ENCODE measurements at regions not wholly inside any gene's neighbourhood (a gene's known extent, or its start where the extent isn't known, plus 50 kb on each side); places are given as distances from the start of the nearest gene placed in this dataset.

DNA sequence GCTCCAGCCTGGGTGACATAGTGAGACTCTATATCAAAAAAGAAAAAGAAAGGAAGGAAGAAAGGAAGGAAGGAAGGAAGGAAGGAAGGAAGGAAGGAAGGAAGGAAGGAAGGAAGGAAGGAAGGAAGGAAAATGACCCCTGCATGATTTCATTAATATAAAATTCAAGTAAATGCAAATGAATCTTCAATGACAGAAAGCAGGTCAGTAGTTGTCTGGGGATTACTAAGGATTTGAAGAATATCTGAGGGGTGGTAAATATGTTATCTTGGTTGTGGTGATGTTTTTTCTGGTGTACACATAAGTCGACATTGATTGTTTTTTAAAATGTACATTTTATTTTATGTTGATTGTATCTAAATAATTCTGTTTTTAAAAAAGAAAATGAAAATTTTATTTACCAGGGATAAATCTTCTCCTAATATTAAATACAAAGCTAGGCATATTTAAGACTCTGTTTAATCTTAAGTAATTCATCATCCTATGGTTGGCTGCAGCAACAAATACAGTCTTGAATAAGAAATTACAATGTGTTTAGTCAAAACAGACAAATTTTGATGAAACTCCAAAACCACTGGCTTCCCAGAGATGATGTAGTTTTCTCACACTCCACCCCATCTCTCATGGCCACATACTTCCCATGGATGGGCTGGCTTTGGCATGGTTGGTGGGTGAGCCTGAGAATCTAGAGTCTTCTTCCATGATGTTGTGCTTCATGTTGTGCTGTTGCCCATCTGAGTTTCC, 314.7 kb upstream of the REG3G start:
- DNase-seq (ENCODE audit: low read depth), result no peak

DNA sequence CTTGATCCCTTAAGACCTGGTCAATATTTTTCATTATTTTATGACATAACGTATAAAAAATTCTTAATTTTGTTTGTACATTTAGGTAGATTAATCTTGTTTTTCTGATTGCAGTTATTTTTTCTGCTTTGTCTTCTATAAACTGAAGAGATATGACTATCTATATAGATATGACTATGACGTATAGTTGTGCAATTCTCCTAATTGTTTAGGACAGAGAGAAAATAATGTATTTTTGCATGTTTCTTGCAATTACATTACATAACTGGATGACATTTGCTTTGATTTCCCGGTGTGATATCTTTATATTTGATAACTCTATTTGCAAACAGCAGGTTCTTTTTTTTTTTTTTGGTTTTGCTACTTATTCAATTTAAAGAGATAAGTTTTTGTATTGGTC, 310.2 kb upstream of the REG3G start:
- DNase-seq (ENCODE audit: low read depth), result no peak

DNA sequence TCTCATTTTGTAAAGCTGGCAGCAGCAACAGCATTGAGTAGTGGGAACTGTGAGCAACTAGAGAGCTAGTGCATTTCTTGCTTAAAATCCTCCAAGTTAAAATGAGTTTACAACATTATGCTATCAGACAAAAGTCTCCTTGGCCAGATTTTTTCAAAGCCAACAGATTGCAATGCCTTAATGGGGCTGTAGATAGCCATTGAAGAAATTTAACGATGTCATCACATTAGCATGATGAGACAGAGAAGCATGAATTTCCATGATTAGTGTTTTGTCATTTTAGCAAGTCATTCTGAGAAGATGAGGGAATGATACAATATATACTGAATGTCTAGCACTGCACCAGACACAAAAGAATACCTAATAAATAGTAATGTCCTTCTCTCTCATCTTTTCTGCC, 307.5 kb upstream of the REG3G start:
- no peak for DNase-seq (ENCODE audit: low read depth)

DNA sequence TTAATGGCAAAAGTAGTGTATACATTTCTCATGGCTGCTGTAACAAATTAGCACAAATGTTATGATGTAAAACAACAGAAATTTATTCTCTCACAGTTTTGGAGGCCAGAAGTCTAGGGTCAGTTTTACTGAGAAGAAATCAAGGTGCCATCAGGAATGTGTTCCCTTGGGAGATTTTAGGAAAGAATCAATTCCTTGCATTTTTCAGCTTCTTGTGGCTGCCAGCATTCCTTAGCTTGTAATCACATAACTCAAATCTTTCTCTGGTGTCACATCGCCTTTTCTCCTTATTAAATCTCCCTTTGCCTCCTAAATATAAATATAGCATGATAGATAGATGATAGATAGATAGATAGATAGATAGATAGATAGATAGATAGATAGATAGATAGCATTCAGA, 307.0 kb upstream of the REG3G start:
- DNase-seq (ENCODE audit: low read depth), result peak; percentile 25

DNA sequence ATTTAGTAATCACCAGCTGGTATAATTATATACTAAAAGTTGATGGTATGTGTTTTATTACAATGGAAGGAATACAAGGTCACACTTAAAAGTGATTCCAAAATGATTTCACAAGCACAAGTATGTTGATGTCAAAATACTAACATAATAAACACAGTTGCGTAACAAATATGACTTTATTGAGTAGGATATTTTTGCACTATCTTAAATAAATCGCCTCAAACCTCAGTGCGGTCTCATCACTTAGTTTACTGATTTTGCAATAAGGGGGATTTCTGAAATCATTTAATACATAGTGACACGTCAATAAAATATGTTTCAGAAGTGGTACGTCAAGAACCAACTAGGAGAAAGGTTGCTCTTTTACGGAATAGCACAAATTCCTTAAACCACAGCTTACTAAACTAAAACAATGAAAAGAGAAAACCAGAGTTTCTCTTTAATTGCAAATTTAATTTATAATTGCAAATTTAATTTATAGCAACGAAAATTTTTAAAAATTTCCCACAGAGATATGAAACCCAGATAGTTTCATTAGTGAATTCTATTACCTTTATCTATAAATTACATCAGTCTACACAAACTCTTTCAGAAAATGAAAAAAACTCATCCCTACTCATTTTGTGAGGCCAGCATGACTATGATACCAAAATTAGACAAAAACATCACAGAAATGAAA, 304.0 kb upstream of the REG3G start:
- DNase-seq (ENCODE audit: low read depth), result no peak

DNA sequence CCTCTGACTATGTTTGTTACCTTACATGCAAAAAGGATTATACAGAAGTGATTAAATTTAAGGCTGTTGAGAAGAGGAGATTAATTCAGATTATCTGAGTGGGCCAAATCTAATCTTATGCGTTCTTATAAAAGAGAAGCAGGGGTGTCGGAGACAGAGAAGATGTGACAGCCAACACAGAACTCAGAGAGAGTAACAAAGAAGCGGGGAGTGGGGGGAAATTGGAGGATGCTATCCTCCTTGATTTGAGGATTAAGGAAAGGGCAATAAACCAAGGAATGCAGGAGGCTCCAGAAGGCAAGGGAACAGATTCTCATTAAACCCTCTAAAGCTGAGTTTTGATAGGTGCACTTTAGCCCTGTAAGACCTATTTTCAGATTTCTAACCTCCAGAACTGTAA, 291.3 kb upstream of the REG3G start:
- no peak for DNase-seq (ENCODE audit: low read depth)

DNA sequence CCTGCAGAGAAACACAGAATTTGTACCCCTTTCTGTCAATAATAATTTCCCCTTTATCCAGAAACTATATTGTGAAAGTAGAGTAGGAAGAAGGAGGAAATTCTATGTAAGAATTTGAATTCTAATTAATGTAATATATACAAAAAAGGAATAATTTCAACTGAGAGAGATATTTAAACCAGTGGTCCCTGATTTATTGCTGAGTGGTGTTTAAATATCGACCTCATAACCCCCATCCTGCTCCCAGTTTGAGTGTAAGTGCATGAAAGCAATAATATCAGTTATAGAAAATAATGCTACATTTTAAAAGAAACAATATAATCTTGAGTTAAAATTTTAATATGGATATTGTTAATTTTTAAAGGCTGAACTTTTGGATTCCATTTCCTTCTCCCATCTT, 286.2 kb upstream of the REG3G start:
- no peak for DNase-seq (ENCODE audit: low read depth)

DNA sequence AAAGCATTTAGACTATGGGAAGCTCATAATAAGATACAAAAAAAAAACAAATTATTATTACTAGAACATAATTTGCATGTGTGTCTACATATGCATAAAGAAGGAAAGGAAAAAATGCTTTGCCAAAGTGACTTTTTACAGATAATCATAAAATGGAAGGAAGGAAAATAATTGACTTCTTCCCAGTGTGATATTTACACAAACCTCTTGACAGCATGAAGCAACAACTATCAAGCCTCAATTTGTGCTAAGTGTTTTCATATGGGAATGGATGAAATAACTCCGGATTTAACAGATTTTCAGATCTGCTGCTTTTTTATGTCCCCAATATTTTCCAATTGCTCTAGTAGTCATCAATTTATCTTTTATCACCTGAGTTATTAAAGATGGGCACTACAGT, 275.9 kb upstream of the REG3G start:
- no peak for DNase-seq (ENCODE audit: low read depth)

DNA sequence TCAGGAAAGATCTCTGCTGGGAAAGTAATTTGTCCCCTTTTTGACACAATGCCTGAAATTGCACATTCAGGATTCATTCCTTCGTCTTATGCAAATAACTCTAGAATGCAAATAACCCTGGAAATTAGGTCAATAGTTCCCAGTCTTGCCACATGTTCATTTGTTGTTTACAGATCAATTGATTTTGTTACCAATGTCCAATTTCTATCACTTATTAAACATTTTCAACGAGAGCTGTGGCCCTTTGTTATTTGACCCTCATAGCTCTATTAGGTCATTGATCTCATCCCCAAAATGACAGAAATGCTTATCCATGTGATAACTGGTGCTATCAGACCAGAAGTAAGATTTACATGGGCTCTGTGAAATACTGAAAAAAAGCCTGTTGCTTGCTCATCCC, 275.3 kb upstream of the REG3G start:
- DNase-seq (ENCODE audit: low read depth), result no peak

DNA sequence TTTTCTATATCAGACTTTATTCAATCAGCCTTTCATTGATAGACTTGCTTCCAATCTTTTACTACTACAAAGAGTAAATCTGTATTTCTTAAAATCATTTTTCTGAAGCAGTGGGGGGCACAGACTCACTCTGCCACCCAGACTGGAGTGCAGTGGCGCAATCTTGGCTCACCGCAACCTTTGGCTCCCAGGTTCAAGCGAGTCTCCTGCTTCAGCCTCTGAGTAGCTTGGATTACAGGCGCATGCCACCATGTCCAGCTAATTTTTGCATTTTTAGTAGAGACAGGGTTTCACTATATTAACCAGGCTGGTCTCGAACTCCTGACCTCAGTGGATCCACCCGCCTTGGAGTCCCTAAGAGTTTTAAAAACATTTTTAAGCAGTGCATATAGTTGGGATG, 270.6 kb upstream of the REG3G start:
- DNase-seq (ENCODE audit: low read depth), result no peak

DNA sequence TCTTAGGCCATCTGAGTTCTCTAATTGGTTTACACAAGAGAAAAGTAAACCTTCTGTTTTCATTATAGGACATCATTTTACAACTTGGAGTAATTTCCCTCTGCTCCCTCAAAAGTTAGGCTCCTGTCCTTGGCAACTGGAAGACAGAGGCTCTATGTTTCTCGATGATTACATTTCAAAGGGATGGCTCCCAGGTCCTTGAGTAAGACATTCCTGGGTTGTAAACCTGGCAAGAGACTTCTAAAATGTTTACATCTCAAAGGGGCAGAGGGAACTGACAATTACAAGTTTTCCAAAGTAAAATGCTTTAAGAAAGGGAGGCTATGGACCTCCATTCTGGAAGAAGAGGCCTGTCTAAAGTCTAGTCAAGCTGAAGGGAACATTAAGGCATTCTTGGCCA, 268.3 kb upstream of the REG3G start:
- no peak for DNase-seq (ENCODE audit: low read depth)

DNA sequence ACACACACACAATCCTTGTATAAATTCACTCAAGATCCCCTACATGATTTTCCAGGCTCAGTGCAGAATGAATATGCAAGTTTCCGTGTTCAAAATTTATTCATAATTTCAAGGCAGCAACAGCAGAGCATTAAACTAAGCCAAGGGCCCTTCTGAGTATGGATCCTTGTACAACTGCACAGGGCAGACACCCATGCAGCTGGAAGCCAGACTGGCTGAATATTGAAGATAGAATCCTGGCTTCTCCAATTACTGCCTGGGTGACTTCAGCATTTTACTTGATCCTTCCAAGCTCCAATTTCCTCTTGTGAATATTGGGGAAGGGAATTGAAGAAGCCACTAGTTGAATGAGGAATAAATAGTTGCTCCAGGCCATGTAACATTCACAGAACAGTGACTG, 267.9 kb upstream of the REG3G start:
- no peak for DNase-seq (ENCODE audit: low read depth)

DNA sequence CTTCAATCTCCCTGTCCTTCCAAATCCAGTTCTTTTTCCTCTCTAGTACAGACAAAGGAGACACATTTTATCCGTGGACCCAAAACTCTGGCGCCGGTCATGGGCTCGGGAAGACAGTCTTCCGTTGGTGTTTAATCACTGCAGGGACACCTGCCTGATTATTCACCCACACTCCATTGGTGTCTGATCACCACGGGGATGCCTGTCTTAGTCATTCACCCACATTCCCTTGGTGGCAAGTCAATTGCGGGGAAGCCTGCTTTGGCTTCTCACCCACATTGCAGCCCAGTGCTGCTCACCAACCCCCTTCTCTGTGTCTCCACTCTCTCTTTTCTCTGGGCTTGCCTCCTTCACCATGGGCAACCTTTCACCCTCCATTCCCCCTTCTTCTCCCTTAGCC, 266.7 kb upstream of the REG3G start:
- peak; percentile 52 for DNase-seq (ENCODE audit: low read depth)

DNA sequence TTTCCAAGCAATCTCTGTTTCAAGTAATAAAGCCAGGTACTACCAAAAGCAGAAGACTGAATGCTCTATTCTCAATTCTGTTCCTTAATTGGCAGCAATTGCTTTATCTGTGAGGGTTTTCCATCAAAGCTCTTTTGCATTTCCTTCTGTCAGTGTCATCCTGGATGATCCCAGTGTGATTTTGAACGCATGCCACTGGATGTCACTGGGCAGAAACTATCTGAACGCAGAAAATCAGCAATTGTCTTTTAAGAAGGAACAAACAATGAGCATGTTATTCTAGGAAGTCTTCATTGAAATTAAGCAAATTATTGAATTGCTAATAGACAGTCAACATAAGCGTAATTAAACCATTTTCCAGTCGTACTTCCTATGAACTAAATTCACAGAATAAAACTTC, 259.0 kb upstream of the REG3G start:
- DNase-seq (ENCODE audit: low read depth), result no peak

DNA sequence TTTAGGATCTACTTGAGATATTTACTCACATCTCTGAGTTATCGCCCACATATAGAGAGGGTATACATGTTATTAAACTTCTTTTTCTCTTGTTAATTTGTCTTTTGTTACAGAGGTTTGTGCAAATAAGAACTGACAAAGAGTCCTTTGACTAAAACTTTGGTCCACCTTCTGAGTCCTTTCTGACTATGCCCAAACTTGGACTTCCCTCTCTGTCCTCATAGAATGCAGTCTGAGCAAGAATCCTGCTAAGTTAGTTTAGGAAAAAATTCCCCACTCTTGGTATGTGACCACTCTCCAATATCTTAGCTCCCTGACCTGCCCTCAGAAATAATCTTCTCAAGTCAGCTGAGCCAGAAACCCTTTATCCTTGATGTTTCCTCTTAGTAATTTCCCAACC, 257.5 kb upstream of the REG3G start:
- no peak for DNase-seq (ENCODE audit: low read depth)

DNA sequence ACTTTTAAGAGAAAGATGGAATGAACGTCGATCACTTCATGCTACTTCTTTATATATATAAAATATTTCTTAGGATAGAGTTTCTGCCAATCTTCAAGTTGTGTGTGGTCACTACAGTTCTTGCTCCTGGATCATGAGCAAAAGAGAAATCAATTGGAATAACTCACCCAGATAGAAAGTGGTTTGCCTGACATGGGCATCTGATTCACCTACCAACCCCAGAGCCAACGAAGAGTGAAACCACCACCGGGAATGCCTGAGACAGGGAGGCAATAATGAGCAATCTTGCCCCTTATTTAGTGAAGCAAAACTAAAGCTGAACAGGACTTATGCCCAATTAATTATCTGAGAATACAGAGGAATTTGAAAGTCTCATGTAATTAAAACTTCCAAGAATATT, 250.2 kb upstream of the REG3G start:
- peak; percentile 52 for DNase-seq (ENCODE audit: low read depth)

DNA sequence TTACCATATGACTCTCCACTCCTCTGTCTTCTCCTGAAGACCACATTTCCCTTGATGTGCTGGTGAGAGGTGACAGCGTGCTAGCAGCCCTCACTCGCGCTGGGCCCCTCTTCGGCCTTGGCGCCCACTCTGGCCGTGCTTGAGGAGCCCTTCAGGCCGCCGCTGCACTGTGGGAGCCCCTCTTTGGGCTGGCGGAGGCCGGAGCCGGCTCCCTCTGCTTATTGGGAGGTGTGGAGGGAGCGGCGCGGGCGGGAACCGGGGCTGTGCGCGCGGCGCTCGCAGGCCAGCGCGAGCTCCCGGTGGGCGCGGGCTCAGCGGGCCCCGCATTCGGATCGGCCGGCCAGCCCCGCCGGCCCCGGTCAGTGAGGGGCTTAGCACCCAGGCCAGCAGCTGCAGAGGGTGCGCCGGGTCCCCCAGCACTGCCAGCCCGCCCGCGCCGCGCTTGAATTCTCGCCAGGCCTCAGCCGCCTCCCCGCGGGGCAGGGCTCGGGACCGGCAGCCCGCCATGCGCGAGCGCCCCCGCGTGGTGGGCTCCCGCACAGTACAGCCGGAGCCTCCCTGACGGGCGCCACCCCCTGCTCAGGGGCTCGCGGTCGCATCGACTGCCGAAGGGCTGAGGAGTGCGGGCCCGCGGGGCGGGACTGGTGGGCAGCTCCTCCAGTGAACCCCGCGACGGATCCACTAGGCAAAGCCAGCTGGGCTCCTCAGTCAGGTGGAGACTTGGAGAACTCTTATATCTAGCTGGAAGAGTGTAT, 246.6 kb upstream of the REG3G start:
- DNase-seq (ENCODE audit: low read depth), result peak; percentile 76

DNA sequence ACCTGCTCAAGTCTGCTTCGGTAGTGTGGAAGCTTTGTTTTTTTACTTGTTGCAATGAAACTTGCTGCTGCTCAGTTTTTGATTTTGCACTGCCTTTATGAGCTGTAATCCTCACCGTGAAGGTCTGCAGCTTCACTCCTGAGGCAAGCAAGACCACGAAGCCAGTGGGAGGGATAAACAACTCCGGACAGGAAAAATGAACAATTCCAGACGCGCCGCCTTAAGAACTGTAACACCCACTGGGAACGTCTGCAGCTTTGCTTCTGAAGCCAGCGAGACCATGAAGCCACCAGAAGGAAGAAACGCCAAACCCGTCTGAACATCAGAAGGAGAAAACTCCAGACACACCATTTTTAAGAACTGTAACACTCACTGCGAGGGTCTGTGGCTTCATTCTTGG, 245.7 kb upstream of the REG3G start:
- no peak for DNase-seq (ENCODE audit: low read depth)

DNA sequence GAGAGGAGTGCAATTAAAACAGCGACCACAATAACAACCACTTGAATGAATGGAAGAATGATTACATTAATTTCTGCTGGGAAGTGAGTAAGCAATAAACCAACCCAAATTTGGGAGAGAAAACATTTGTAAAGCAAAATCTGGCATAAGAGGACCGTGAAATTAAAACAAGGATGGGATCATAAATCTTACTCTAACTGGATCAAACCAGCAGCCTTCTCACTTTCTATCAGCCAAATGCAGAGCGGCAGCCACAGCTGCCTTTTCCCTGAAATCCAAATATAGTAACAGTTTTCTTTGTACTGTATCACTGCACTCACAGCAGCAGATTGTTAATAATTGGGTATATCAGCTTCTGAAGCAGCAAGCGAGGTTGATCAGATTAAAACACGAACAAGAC, 245.2 kb upstream of the REG3G start:
- no peak for DNase-seq (ENCODE audit: low read depth)

DNA sequence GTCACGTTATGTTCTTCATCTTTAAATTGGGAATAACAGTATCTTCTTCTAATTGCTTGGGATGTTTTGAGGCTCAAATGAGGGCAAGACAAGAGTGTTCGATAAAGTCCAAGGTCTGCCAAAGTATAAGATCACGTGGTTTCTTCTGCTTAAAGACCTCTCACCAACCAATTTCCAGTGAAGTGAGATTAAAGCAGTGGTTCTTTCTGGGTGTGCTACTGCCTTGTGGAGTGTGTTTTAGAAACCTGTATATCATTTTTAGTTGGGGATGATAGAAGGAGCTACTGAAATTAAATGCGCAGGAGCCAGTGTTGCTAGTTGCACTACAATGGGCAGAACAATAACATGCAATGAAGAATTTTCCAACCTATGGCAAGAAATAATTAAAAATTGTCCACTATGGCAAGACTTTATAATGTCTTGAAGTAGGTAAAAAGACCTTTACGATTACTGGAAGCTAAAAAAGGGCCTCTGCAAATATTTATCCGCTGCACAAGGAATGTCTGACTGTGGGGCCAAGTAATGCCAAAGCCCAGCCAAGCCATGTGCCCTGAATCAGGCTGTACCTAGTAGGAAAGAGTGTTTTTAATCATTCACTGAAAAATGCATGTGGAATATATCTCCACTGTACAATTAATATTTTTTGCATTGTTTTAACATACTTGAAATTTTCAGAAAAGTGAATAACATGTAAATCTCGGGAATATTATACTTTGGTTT, 244.5 kb upstream of the REG3G start:
- DNase-seq (ENCODE audit: low read depth), result no peak

DNA sequence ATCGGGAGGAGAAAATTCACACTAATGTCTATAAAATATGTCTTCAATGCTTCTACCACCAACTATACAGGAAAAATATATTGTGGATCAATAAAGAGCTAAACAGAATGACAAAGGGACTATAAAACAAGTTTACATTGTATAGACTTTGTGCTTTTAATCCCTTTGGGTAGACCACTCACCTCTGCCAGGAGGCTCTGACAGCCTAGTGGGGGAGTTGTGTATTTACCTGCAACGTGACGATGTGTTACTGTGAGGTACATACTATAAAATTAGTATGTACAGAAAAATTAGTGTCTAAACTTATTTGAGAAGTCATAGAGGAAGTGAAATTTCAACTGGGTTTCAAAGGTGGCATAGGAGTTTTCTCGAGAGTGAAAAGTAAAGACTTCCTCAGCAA, 243.3 kb upstream of the REG3G start:
- no peak for DNase-seq (ENCODE audit: low read depth)

DNA sequence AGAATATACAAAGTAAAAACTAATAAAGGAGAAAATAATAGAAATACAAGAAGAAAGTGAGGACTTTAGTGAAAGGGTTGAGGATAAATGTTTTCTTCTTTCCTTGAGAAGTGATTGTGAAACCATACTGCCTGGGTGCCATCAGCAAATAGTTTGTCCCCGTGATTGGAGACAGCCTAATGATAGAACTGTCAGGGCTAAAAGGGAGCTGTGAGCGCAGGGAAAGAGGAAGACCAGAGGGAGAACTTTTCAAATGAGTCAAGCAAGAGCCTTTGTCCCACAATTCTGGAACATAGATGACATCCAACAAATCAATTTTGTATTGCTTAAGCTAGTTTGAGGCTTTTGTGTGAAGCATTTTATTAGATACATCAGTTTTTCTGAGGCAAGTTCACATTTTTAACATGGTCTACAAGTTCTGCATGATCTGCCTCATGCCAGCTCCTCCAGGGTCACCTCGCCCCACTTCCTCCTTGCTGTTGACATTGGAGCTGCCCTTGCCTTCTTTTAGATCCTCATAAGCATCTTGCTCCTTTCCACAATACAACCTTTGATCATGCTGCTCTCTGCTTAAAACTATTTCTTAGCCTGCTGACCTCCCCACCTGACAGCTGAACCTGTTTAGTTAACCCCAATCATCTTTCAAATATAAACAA, 213.4 kb upstream of the REG3G start:
- DNase-seq (ENCODE audit: low read depth), result no peak
